ENCODE measurements at regions not wholly inside any gene's neighbourhood (a gene's known extent, or its start where the extent isn't known, plus 50 kb on each side); places are given as distances from the start of the nearest gene placed in this dataset.

GRCh38 chr9:135224921-135225541 is 137.6 kb downstream of the OLFM1 start:
- H4K20me1 ChIP-seq (ENCODE audit: control insufficient read depth, extremely low read depth, insufficient read depth, low read length): no peaks in the 10 kb centered on the region
- no peak overlapping the region for H3K4me3 ChIP-seq (replicated peaks in 1 of 4; ENCODE audit: control extremely low read depth in 1 of 4, insufficient read depth in 1 of 4, low read depth in 3 of 4, low read length in 4 of 4)
- H3K27me3 ChIP-seq (ENCODE audit: control insufficient read depth, insufficient read depth, low read length): no peaks in the 10 kb centered on the region
- H2AFZ ChIP-seq (ENCODE audit: low read length): no peak overlapping the region
- no peak for DNase-seq (ENCODE audit: low read depth in 2 of 2)
- peaks cover 11% of the 10 kb centered on the region for H3K9me3 ChIP-seq (ENCODE audit: control insufficient read depth, insufficient read depth, low read depth, low read length)
- no peak overlapping the region for H3K4me2 ChIP-seq (ENCODE audit: extremely low read depth, insufficient read depth, low read length)
- H3K4me1 ChIP-seq (ENCODE audit: control insufficient read depth, extremely low read depth, insufficient read depth, low read length): no peaks in the 10 kb centered on the region
- no peaks in the 10 kb centered on the region for H3K79me2 ChIP-seq (ENCODE audit: control insufficient read depth, insufficient read depth, low read length)
- H3K36me3 ChIP-seq (ENCODE audit: control insufficient read depth, insufficient read depth, low read length): no peaks in the 10 kb centered on the region
- TF ChIP-seq, protein P1, sequence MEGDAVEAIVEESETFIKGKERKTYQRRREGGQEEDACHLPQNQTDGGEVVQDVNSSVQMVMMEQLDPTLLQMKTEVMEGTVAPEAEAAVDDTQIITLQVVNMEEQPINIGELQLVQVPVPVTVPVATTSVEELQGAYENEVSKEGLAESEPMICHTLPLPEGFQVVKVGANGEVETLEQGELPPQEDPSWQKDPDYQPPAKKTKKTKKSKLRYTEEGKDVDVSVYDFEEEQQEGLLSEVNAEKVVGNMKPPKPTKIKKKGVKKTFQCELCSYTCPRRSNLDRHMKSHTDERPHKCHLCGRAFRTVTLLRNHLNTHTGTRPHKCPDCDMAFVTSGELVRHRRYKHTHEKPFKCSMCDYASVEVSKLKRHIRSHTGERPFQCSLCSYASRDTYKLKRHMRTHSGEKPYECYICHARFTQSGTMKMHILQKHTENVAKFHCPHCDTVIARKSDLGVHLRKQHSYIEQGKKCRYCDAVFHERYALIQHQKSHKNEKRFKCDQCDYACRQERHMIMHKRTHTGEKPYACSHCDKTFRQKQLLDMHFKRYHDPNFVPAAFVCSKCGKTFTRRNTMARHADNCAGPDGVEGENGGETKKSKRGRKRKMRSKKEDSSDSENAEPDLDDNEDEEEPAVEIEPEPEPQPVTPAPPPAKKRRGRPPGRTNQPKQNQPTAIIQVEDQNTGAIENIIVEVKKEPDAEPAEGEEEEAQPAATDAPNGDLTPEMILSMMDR (conservative IDR thresholded peaks at IDR 0.05 in 1 of 2, IDR thresholded peaks at IDR 0.05 in 1 of 2; ENCODE audit: low read depth in 1 of 2, low read length in 2 of 2): no peak
- TF ChIP-seq EZH2 (IDR thresholded peaks at IDR 0.05; ENCODE audit: low read length, missing control alignments): no peak
- H3K27ac ChIP-seq (ENCODE audit: insufficient read depth, low read length): no peak overlapping the region
- H3K9ac ChIP-seq (ENCODE audit: insufficient read depth, low read length): no peak overlapping the region

- TF ChIP-seq, protein P1 (conservative IDR thresholded peaks at IDR 0.05 in 1 of 2, IDR thresholded peaks at IDR 0.05 in 1 of 2; ENCODE audit: low read depth in 1 of 2, low read length in 2 of 2): no peak
- TF ChIP-seq EZH2 (IDR thresholded peaks at IDR 0.05; ENCODE audit: low read length, missing control alignments): no peak
- H3K9ac ChIP-seq (ENCODE audit: insufficient read depth, low read length): no peak overlapping the region
- peaks cover 11% of the 10 kb centered on the region for H3K9me3 ChIP-seq (ENCODE audit: control insufficient read depth, insufficient read depth, low read depth, low read length)
- no peaks in the 10 kb centered on the region for H3K27me3 ChIP-seq (ENCODE audit: control insufficient read depth, insufficient read depth, low read length)
- no peak overlapping the region for H3K27ac ChIP-seq (ENCODE audit: insufficient read depth, low read length)
- H3K4me2 ChIP-seq (ENCODE audit: extremely low read depth, insufficient read depth, low read length): no peak overlapping the region
- no peaks in the 10 kb centered on the region for H3K4me1 ChIP-seq (ENCODE audit: control insufficient read depth, extremely low read depth, insufficient read depth, low read length)
- H3K4me3 ChIP-seq (replicated peaks in 1 of 4; ENCODE audit: control extremely low read depth in 1 of 4, insufficient read depth in 1 of 4, low read depth in 3 of 4, low read length in 4 of 4): no peak overlapping the region
- DNase-seq (ENCODE audit: low read depth in 2 of 2): no peak
- no peaks in the 10 kb centered on the region for H3K79me2 ChIP-seq (ENCODE audit: control insufficient read depth, insufficient read depth, low read length)
- H4K20me1 ChIP-seq (ENCODE audit: control insufficient read depth, extremely low read depth, insufficient read depth, low read length): no peaks in the 10 kb centered on the region
- no peaks in the 10 kb centered on the region for H3K36me3 ChIP-seq (ENCODE audit: control insufficient read depth, insufficient read depth, low read length)
- H2AFZ ChIP-seq (ENCODE audit: low read length): no peak overlapping the region
Measured at GRCh38 chr9:135225619-135226228, 138.3 kb downstream of the OLFM1 start.

- no peaks in the 10 kb centered on the region for H3K79me2 ChIP-seq (ENCODE audit: control insufficient read depth, insufficient read depth, low read length)
- TF ChIP-seq, protein P1 (conservative IDR thresholded peaks at IDR 0.05 in 1 of 2, IDR thresholded peaks at IDR 0.05 in 1 of 2; ENCODE audit: low read depth in 1 of 2, low read length in 2 of 2): no peak
- TF ChIP-seq EZH2 (IDR thresholded peaks at IDR 0.05; ENCODE audit: low read length, missing control alignments): no peak
- no peak for DNase-seq (ENCODE audit: low read depth in 2 of 2)
Measured at GRCh38 chr9:135226369-135227050, 139.0 kb downstream of the OLFM1 start.

More at GRCh38 chr9:135226369-135227050, 139.0 kb downstream of the OLFM1 start:
- H2AFZ ChIP-seq (ENCODE audit: low read length): no peak overlapping the region
- no peak overlapping the region for H3K9ac ChIP-seq (ENCODE audit: insufficient read depth, low read length)
- no peak overlapping the region for H3K27ac ChIP-seq (ENCODE audit: insufficient read depth, low read length)
- no peak overlapping the region for H3K4me2 ChIP-seq (ENCODE audit: extremely low read depth, insufficient read depth, low read length)
- no peaks in the 10 kb centered on the region for H4K20me1 ChIP-seq (ENCODE audit: control insufficient read depth, extremely low read depth, insufficient read depth, low read length)
- H3K27me3 ChIP-seq (ENCODE audit: control insufficient read depth, insufficient read depth, low read length): no peaks in the 10 kb centered on the region
- peaks cover 11% of the 10 kb centered on the region for H3K9me3 ChIP-seq (ENCODE audit: control insufficient read depth, insufficient read depth, low read depth, low read length)
- H3K36me3 ChIP-seq (ENCODE audit: control insufficient read depth, insufficient read depth, low read length): no peaks in the 10 kb centered on the region
- H3K4me3 ChIP-seq (replicated peaks in 1 of 4; ENCODE audit: control extremely low read depth in 1 of 4, insufficient read depth in 1 of 4, low read depth in 3 of 4, low read length in 4 of 4): no peak overlapping the region
- no peaks in the 10 kb centered on the region for H3K4me1 ChIP-seq (ENCODE audit: control insufficient read depth, extremely low read depth, insufficient read depth, low read length)
